Activated CD4-positive, alpha-beta T cell treated with anti-CD3 and anti-CD28 coated beads, Interleukin-2, Interleukin-4, amounts not matched to agents 100 ng/mL and 50 ng/mL, durations not matched to agents 16 hours and 8 hours (primary cell): ENCODE measurements at regions not wholly inside any gene's neighbourhood (a gene's known extent, or its start where the extent isn't known, plus 50 kb on each side); places are given as distances from the start of the nearest gene placed in this dataset.

Experiments
- DNase-seq: peaks from one replicate; pipeline ENCODE4 v3.0.0-alpha.2; 2020; ENCODE audit warnings: low spot score

DNA sequence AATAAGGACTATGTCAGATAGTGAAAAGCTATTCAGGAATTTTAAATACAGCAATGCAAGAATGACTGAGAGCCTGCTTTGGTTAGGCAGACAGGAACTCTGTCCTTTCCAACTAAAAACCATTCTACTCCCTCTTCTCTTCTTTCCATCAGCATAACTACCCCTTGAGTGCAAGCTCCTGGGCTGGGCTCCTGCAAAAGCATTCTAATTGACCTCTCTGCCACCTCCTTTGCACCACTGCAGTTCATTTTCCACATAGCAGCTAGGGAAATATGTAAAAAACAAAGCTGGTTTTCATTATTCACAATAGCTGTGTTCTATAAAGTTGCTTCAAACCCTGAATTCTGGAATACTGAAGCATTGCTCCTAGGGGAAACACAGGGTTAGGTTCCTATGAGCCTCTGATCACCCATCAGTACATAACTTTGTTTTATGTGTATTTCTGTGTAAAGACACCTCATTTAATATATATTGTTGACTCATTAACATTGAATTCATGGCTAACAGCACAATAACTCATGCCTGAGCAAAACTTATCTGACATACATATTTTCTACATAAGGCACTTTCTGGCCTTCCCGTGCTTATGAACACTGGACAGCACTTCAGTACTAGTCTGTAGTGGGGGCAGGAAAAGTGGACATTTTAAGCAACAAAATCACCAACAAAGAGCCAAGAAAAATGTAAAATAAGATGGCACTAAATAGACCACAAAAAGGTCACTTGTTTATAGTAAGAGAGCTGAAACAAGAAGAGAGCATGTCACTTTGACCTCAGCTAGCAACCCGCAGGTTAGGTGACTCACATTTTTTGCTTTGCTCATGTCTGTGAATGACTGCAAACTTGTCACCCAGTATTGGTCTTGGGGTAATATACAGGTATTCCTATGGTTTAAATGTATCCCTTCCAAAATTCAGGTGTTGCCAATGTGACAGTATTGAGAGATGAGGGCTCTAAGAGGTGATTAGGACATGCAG lies 57.9 kb upstream of the IRF2BP2 start:
- DNase-seq, result peak; percentile 6

DNA sequence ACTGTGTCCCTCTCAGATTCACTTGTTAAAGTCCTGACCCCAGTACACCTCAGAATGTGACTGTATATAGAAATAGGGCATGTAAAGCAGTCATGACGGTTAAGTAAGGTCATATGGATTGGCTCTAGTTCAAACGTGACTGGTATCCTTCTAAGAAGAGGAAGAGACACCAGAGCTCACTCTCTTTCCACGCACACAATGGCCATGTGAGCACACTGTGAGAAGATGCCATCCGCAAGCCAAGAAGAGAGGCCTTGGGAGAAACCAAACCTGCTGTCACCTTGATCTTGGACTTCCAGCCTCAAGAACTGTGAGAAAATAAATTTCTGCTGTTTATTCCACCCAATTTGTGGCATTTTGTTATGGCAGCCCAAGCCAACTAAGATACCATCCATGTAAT lies 56.8 kb upstream of the IRF2BP2 start:
- DNase-seq, result no peak

DNA sequence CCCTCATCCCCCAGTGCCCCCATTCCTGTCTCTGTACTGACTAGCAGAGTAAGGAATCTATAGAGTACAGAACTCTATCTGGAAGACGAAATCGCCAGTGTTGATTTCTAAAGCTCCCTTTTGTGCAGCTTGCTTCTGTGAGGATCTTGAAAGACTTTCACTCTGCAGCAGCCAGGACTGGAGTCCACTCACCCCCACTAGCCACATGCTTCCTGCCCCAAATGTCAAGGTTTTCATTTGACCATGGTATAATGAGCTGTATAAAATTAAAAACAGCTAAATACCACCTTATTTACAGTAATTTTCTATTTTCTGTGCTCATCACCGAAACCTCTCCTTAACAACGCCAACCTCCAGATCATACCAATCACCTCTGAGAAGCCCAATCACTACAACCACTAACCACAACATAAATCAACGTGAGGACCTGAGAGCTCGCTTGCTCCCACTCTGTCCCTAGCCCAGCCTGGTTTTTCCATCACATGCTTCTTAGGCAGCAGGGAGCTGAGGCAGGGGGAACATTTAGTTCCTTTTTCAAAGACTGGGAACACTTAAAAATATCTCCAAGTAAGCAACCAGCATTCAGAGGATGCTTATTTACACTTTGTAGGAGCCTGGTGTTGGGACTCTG lies 56.1 kb upstream of the IRF2BP2 start:
- DNase-seq, result no peak

DNA sequence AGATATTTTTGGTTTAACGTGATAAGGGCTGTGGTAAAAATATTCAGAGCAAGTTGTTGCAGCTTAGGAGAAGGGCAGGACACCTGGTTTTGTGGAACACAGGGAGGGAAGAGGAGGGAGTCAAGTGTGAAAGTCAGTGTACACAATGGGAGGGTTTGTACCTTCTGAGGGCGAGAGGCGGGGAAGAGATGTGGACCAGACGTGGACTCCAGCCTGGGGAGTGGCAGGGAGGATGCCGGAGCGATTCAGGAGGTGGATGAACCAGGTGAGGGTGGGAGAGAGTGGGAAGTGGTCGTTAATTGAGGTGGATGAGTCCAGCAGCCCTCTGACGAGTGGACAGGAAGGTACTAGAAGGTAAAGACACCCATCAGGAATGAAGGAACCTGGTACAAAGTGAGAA lies 52.2 kb upstream of the IRF2BP2 start:
- DNase-seq, result no peak

DNA sequence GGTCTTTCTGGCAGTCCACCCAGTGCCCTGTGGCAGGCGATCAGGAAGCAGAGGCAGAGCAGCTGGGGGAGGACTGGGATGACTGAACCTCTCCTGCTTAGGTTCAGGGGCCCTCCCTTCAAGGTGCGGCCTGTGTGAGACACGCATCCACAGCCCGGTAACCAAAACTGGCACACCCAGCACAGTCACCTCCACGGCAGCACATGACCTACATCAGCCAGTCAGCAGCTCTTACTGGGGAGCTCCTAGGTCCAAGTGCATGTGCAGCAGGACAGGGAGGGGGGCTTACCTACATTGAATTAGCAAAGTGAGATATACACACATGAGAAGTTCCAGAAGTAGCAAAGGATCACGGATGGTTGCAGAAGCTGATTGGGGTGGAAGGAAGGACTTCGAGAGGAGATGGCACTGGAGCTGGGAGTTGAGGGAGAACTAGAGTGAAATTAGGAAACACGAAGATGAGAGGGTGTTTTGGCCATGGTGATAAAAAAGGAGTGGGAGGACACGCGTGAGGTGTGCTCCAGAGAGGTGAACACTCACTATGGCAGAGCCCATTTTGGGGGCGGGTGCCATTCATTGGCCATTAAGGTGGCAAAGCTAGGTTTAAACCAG lies 51.4 kb upstream of the IRF2BP2 start:
- no peak for DNase-seq

DNA sequence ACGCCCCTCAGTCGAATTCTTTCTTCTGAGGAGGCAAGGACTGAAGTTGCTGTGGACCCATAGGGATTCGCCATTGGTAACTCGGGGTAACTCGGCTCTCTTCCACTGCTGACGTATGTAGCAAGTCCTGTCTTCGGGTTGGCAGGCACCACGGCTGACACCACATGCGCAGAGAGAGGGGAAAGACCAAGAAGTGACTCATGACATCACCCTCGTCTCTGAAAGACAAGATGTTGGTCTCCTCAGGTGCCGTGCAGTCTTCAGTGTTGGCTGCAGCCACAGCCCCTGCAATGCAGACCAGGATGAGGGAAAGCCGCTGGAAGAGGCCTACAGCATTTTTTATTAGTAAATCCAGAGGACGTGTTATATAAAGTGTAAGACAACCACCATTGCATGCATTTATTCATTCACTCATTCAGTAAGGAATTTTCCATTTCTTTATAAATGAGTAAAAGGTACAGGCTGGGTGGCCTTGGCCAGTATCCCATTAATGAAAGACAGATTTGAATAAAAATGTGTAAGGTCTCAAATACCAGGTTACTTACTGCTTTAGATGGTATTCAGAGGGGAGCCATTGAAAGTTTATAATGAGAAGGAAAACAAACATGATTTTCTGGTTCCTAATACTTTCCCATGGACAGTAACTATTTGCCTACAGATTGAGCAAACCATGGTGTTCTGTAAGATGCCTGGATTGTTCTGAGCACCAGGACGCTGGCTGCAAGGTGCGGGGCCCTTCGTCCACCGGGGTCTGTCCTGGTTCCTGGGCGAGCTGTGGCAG lies 50.7 kb upstream of the IRF2BP2 start:
- DNase-seq, result no peak
